Prostate gland (tissue), 2 donors: ENCODE measurements at regions not wholly inside any gene's neighbourhood (a gene's known extent, or its start where the extent isn't known, plus 50 kb on each side); places are given as distances from the start of the nearest gene placed in this dataset.

Source experiments
- CTCF ChIP-seq, 4 experiments: fragments of 200-600 bp in 2 of 4; fragments of 450-650 bp in 2 of 4; sonication (generic) in 2 of 4; IDR thresholded peaks; 1 replicate in 3 of 4; 2 replicates in 1 of 4; pipeline ENCODE4 v1.5.1; 2016 to 2019; ENCODE audit warnings: antibody characterized with exemption in 4 of 4, mild to moderate bottlenecking in 2 of 4, moderate library complexity in 2 of 4
- POLR2A ChIP-seq: fragments of 450-650 bp; IDR thresholded peaks from one replicate; pipeline ENCODE4 v1.6.1; 2016; ENCODE audit warnings: antibody characterized with exemption, mild to moderate bottlenecking
- POLR2AphosphoS5 ChIP-seq: sonication (generic); formaldehyde crosslinking; IDR thresholded peaks from one replicate; pipeline ENCODE4 v1.6.1; 2017; ENCODE audit warnings: antibody characterized with exemption

- TF ChIP-seq CTCF (IDR thresholded peaks at IDR 0.05) = no peak
- no peak for TF ChIP-seq POLR2A
- no peak for TF ChIP-seq POLR2AphosphoS5
Measured at GRCh38 chr16:86910161-86910769, 331.9 kb downstream of the FOXL1 start.
